ENCODE measurements at regions not wholly inside any gene's neighbourhood (a gene's known extent, or its start where the extent isn't known, plus 50 kb on each side); places are given as distances from the start of the nearest gene placed in this dataset.

- no peak for TF ChIP-seq CTCF (IDR thresholded peaks at IDR 0.05; ENCODE audit: low read length)
- no peak for TF ChIP-seq EZH2 (IDR thresholded peaks at IDR 0.05; ENCODE audit: borderline replicate concordance, low read length)
Observed at GRCh38 chr2:235165631-235166030, 213.8 kb downstream of the SH3BP4 start.
